IMR-90 (cell line): ENCODE measurements at regions not wholly inside any gene's neighbourhood (a gene's known extent, or its start where the extent isn't known, plus 50 kb on each side); places are given as distances from the start of the nearest gene placed in this dataset.

ENCODE experiments used
- ATAC-seq: fragments of 200-7000 bp; cut with Tn5 transposase; 2 replicates; pipeline ENCODE4 v1.9.1; 2020; ENCODE audit warnings: low read depth, mild to moderate bottlenecking, moderate library complexity
- BruUV-seq: library from RNA; stranded (reverse); fragments of 400-500 nt; replicated peaks from 2 replicates; lab custom pipeline; 2021; lab: Mats Ljungman, UMichigan
- CTCF ChIA-PET: fragments of 300-600 bp; formaldehyde crosslinking; extraction: SDS; loops from one replicate; lab custom pipeline; 2021; ENCODE audit warnings: antibody characterized with exemption; lab: Yijun Ruan, JAX
- POLR2A ChIA-PET: fragments of 300-600 bp; sonication (Branson Sonifier 250); formaldehyde crosslinking; loops from one replicate; lab custom pipeline; 2022; ENCODE audit warnings: antibody characterized with exemption; ENCODE audit not compliant: unreplicated experiment; lab: Charles Lee
- DNase-seq: peaks from one replicate; pipeline ENCODE4 v3.0.0; 2013
- H2AFZ ChIP-seq: replicated peaks from 2 replicates; pipeline ENCODE3; 2013; ENCODE audit warnings: low read length, mild to moderate bottlenecking; ENCODE audit not compliant: poor library complexity
- H2AK5ac ChIP-seq: 2 replicates; pipeline ENCODE4 v1.6.1; 2013; ENCODE audit warnings: low read depth, low read length, inconsistent platforms
- H2AK9ac ChIP-seq: replicated peaks from 2 replicates; pipeline ENCODE3; 2013; ENCODE audit warnings: mild to moderate bottlenecking, low read depth, low read length, moderate library complexity; ENCODE audit not compliant: poor library complexity
- H2BK120ac ChIP-seq: 2 replicates; pipeline ENCODE4 v1.6.1; 2013; ENCODE audit warnings: low read depth, low read length, inconsistent platforms
- H2BK15ac ChIP-seq: 3 replicates; pipeline ENCODE4 v1.6.1; 2013; ENCODE audit warnings: low read depth, low read length, inconsistent platforms
- H2BK20ac ChIP-seq: 2 replicates; pipeline ENCODE4 v1.6.1; 2013; ENCODE audit warnings: low read depth, mild to moderate bottlenecking, inconsistent platforms, low read length, moderate library complexity
- H2BK5ac ChIP-seq: 2 replicates; pipeline ENCODE4 v1.6.1; 2013; ENCODE audit warnings: mild to moderate bottlenecking, low read depth, low read length, inconsistent platforms; ENCODE audit not compliant: poor library complexity, severe bottlenecking
- H3K14ac ChIP-seq: replicated peaks from 2 replicates; pipeline ENCODE4 v1.6.1; 2013; ENCODE audit warnings: low read depth, low read length, inconsistent platforms
- H3K18ac ChIP-seq: 2 replicates; pipeline ENCODE4 v1.6.1; 2013; ENCODE audit warnings: low read depth, low read length, control low read depth
- H3K23ac ChIP-seq: 2 replicates; pipeline ENCODE4 v1.6.1; 2013; ENCODE audit warnings: low read depth, low read length, inconsistent platforms
- H3K27ac ChIP-seq: 2 replicates; pipeline ENCODE4 v1.5.1; 2013; ENCODE audit warnings: mild to moderate bottlenecking, control low read depth, low read length; ENCODE audit not compliant: insufficient read depth
- H3K27me3 ChIP-seq: 2 replicates; pipeline ENCODE4 v1.6.1; 2013; ENCODE audit warnings: low read length; ENCODE audit not compliant: control insufficient read depth, insufficient read depth
- H3K36me3 ChIP-seq: 2 replicates; pipeline ENCODE4 v1.6.1; 2013; ENCODE audit warnings: low read length, mixed read lengths; ENCODE audit not compliant: control insufficient read depth, insufficient read depth
- H3K4ac ChIP-seq: 2 replicates; pipeline ENCODE4 v1.6.1; 2013; ENCODE audit warnings: low read depth, low read length, inconsistent platforms
- H3K4me1 ChIP-seq: 2 replicates; pipeline ENCODE4 v1.6.1; 2013; ENCODE audit warnings: low read length, mixed read lengths; ENCODE audit not compliant: control insufficient read depth, insufficient read depth
- H3K4me2 ChIP-seq: 2 replicates; pipeline ENCODE4 v1.6.1; 2013; ENCODE audit warnings: low read depth, mild to moderate bottlenecking, control low read depth, low read length, moderate library complexity
- H3K4me3 ChIP-seq: 2 replicates; pipeline ENCODE4 v1.5.1; 2013; ENCODE audit warnings: low read depth, mild to moderate bottlenecking, control low read depth, low read length, moderate library complexity; ENCODE audit not compliant: insufficient read depth
- H3K56ac ChIP-seq: 2 replicates; pipeline ENCODE4 v1.6.1; 2013; ENCODE audit warnings: low read length, inconsistent platforms; ENCODE audit not compliant: insufficient read depth; ENCODE audit errors: extremely low read depth
- H3K79me1 ChIP-seq, 2 experiments: 2 replicates each; pipeline ENCODE4 v1.6.1; 2013; ENCODE audit warnings: low read length in 2 of 2, inconsistent platforms in 1 of 2, low read depth in 1 of 2
- H3K9ac ChIP-seq: 2 replicates; pipeline ENCODE4 v1.6.1; 2013; ENCODE audit warnings: low read depth, low read length, control low read depth
- H3K9me1 ChIP-seq: 2 replicates; pipeline ENCODE4 v1.6.1; 2013; ENCODE audit warnings: low read length, inconsistent platforms; ENCODE audit not compliant: insufficient read depth
- H3K9me3 ChIP-seq: 2 replicates; pipeline ENCODE4 v1.6.1; 2013; ENCODE audit warnings: low read length; ENCODE audit not compliant: control insufficient read depth, insufficient read depth
- H4K20me1 ChIP-seq: 2 replicates; pipeline ENCODE4 v1.6.1; 2013; ENCODE audit warnings: low read length, inconsistent platforms; ENCODE audit not compliant: insufficient read depth
- H4K5ac ChIP-seq: 2 replicates; pipeline ENCODE4 v1.6.1; 2013; ENCODE audit warnings: mild to moderate bottlenecking, low read depth, low read length, control low read depth
- H4K8ac ChIP-seq, 2 experiments: 2 replicates each; pipeline ENCODE4 v1.6.1; 2013; ENCODE audit warnings: low read depth in 2 of 2, low read length in 2 of 2, control low read depth in 1 of 2, inconsistent platforms in 1 of 2
- H4K91ac ChIP-seq: 2 replicates; pipeline ENCODE4 v1.6.1; 2013; ENCODE audit warnings: low read depth, low read length, inconsistent platforms; ENCODE audit not compliant: insufficient read depth
- BHLHE40 ChIP-seq: fragments of 150-350 bp; IDR thresholded peaks from 2 replicates; pipeline ENCODE4 v1.6.1; 2016; ENCODE audit warnings: mild to moderate bottlenecking, low read depth, low read length
- CEBPB ChIP-seq: IDR thresholded peaks from 2 replicates; pipeline ENCODE4 v1.6.1; 2012; ENCODE audit warnings: low read depth, low read length, improper control_type of control experiment
- CHD1 ChIP-seq: IDR thresholded peaks from 2 replicates; pipeline ENCODE4 v1.6.1; 2012; ENCODE audit warnings: low read depth, low read length, improper control_type of control experiment
- CTCF ChIP-seq: conservative IDR thresholded peaks from 2 replicates; pipeline ENCODE4 v1.5.1; 2012; ENCODE audit warnings: mild to moderate bottlenecking, low read depth, low read length, improper control_type of control experiment
- ELK1 ChIP-seq: fragments of 150-350 bp; IDR thresholded peaks from 2 replicates; pipeline ENCODE4 v1.6.1; 2016; ENCODE audit warnings: low read depth, mild to moderate bottlenecking, low read length, moderate library complexity, borderline replicate concordance
- FOS ChIP-seq: fragments of 150-350 bp; IDR thresholded peaks from 2 replicates; pipeline ENCODE4 v1.6.1; 2016; ENCODE audit warnings: low read depth, low read length
- MAFK ChIP-seq: IDR thresholded peaks from 2 replicates; pipeline ENCODE4 v1.6.1; 2012; ENCODE audit warnings: low read depth, low read length, improper control_type of control experiment
- MAZ ChIP-seq: IDR thresholded peaks from 2 replicates; pipeline ENCODE4 v1.6.1; 2012; ENCODE audit warnings: low read depth, mild to moderate bottlenecking, low read length, improper control_type of control experiment, moderate library complexity, borderline replicate concordance
- MXI1 ChIP-seq: IDR thresholded peaks from 2 replicates; pipeline ENCODE4 v1.6.1; 2012; ENCODE audit warnings: low read depth, mild to moderate bottlenecking, low read length, moderate library complexity, borderline replicate concordance
- NFE2L2 ChIP-seq: fragments of 150-350 bp; IDR thresholded peaks from 2 replicates; pipeline ENCODE4 v1.6.1; 2016; ENCODE audit warnings: low read depth, mild to moderate bottlenecking, low read length
- POLR2A ChIP-seq: IDR thresholded peaks from 2 replicates; pipeline ENCODE4 v1.6.1; 2012; ENCODE audit warnings: mild to moderate bottlenecking, low read depth, low read length
- RAD21 ChIP-seq: IDR thresholded peaks from 2 replicates; pipeline ENCODE4 v1.6.1; 2012; ENCODE audit warnings: low read length, improper control_type of control experiment
- RCOR1 ChIP-seq: IDR thresholded peaks from 2 replicates; pipeline ENCODE4 v1.6.1; 2012; ENCODE audit warnings: mild to moderate bottlenecking, low read length, improper control_type of control experiment; ENCODE audit not compliant: insufficient replicate concordance
- RFX5 ChIP-seq: IDR thresholded peaks from 2 replicates; pipeline ENCODE4 v1.8.0; 2012; ENCODE audit warnings: low read depth, mild to moderate bottlenecking, low read length, moderate library complexity
- SMC3 ChIP-seq: fragments of 150-350 bp; IDR thresholded peaks from 2 replicates; pipeline ENCODE4 v1.6.1; 2016; ENCODE audit warnings: low read depth, mild to moderate bottlenecking, antibody characterized with exemption, low read length, moderate library complexity
- USF2 ChIP-seq: fragments of 150-350 bp; IDR thresholded peaks from 2 replicates; pipeline ENCODE4 v1.6.1; 2017; ENCODE audit warnings: mild to moderate bottlenecking, antibody characterized with exemption, low read length, low read depth
- WGBS, 2 experiments: methylation state at CpG; one replicate each; pipeline versions ENCODE4 v1.1.5 to v1.1.7; 2013; ENCODE audit warnings: missing lambda C conversion rate in 2 of 2; ENCODE audit not compliant: insufficient read length in 1 of 2; ENCODE audit errors: extremely low coverage in 2 of 2; 5-methylcytosine and 5-hydroxymethylcytosine counted together
- dilution Hi-C: fragments of 300-500 bp; cut with HindIII; formaldehyde crosslinking; loops from one replicate; pipeline ENCODE4 v1.14.3; 2018; ENCODE audit warnings: low sequenced_read_pairs; ENCODE audit not compliant: unreplicated experiment
- in situ Hi-C: fragments of 300-500 bp; cut with MboI; formaldehyde crosslinking; loops from 3 replicates; pipeline ENCODE4 v1.14.3; 2019; ENCODE audit warnings: low sequenced_read_pairs, inconsistent platforms, mixed read lengths
- intact Hi-C: fragments of 100-400 bp; cut with micrococcal nuclease; formaldehyde crosslinking; loops from 2 replicates; pipeline ENCODE4 v1.10.0; 2022

GRCh38 chr1:80258659-80259058 is 1252.1 kb upstream of the ADGRL4 start:
- dilution Hi-C loops, result no loop called here
- TF ChIP-seq FOS (no peak), MAFK (no peak), CHD1 (no peak), CEBPB (no peak), RCOR1 (no peak), RFX5 (no peak), CTCF (no peak), MXI1 (no peak), SMC3 (no peak), BHLHE40 (no peak), NFE2L2 (no peak), POLR2A (no peak), RAD21 (no peak), ELK1 (no peak), MAZ (no peak), USF2 (no peak)
- no peak for DNase-seq

More at GRCh38 chr1:80258659-80259058, 1252.1 kb upstream of the ADGRL4 start:
- Histone ChIP-seq H4K5ac (no peak overlapping the region), H3K4me1 (no peaks in the 10 kb centered on the region), H3K4me2 (no peak overlapping the region), H3K9me3 (peaks cover 5% of the 10 kb centered on the region; the same call in 1 of the 2 replicates), H4K8ac (no peak overlapping the region), H4K20me1 (no peaks in the 10 kb centered on the region), H3K9ac (no peak overlapping the region), H3K9me1 (no peaks in the 10 kb centered on the region), H3K27ac (no peak overlapping the region), H2BK20ac (no peak overlapping the region), H3K4me3 (no peak overlapping the region), H3K79me1 (no peaks in the 10 kb centered on the region), H4K91ac (no peak overlapping the region), H3K36me3 (no peaks in the 10 kb centered on the region), H3K14ac (no peak overlapping the region), H2AFZ (no peak overlapping the region), H2BK5ac (no peak overlapping the region), H2BK15ac (no peak overlapping the region), H2BK120ac (no peak overlapping the region), H3K27me3 (no peaks in the 10 kb centered on the region), H3K4ac (no peak overlapping the region), H3K56ac (no peak overlapping the region), H3K18ac (no peak overlapping the region), H3K23ac (no peak overlapping the region), H2AK5ac (no peak overlapping the region), H2AK9ac (no peak overlapping the region)
- POLR2A ChIA-PET, result no interaction called here
- CTCF ChIA-PET, result no interaction called here
- no TSS peak for BruUV-seq
- ATAC-seq, result no peak
- intact Hi-C loops (no loop called here), in situ Hi-C loops (no loop called here)
- WGBS, 2 experiments, result no CpG with 5 or more reads among the region's 1 CpG
